ENCODE measurements at regions not wholly inside any gene's neighbourhood (a gene's known extent, or its start where the extent isn't known, plus 50 kb on each side); places are given as distances from the start of the nearest gene placed in this dataset.

DNA sequence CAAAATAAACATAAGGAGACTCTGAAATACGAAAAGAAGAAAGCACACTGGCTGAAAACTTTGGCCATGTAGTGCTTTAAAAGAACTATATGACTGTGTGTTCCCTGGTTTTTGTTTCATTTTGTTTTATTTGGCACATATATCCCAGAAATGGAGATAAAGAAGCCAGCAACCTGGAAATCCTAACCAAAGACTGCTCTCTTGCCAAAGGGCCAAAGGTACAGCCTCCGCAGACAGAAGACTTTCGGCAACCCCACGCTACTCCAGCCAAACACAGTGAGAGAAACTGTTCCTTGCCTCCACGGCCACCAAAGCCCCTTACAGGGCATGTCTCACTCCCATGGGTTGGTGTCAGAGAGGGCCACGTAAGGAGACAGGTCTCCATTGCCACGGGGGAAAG, 381.2 kb upstream of the NETO1 start:
- H4K20me1 ChIP-seq (ENCODE audit: control insufficient read depth, insufficient read depth): no peaks in the 10 kb centered on the region
- no peak for FAIRE-seq
- H3K79me2 ChIP-seq (ENCODE audit: control insufficient read depth, insufficient read depth, low read length): no peaks in the 10 kb centered on the region
- no peaks in the 10 kb centered on the region for H3K4me1 ChIP-seq (ENCODE audit: control insufficient read depth, insufficient read depth, low read length)
- no peak overlapping the region for H3K27ac ChIP-seq (ENCODE audit: control insufficient read depth, insufficient read depth)
- no peak overlapping the region for H3K4me2 ChIP-seq (ENCODE audit: control insufficient read depth, insufficient read depth)
- H3K27me3 ChIP-seq (replicated peaks in 1 of 2; ENCODE audit: control insufficient read depth in 2 of 2, insufficient read depth in 2 of 2, low read length in 1 of 2): no peaks in the 10 kb centered on the region
- BruUV-seq (replicated peaks): no TSS peak
- H2AFZ ChIP-seq (ENCODE audit: control insufficient read depth, low read depth, low read length): no peak overlapping the region
- DNase-seq (ENCODE audit: low read depth, low spot score): no peak
- H3K4me3 ChIP-seq: no peak overlapping the region
- no peak for ATAC-seq
- no peaks in the 10 kb centered on the region for H3K36me3 ChIP-seq (ENCODE audit: control insufficient read depth in 2 of 2, insufficient read depth in 2 of 2, low read length in 1 of 2)
- intact Hi-C loops (cut with micrococcal nuclease; ENCODE audit: unreplicated experiment) (no loop called here), in situ Hi-C loops (cut with MboI) (no loop called here)
- SMC1A ChIA-PET (ENCODE audit: uncharacterized antibody, unreplicated experiment): no interaction called here
- CTCF ChIA-PET: no interaction called here
- TF ChIP-seq PAX5 (IDR thresholded peaks at IDR 0.05; ENCODE audit: borderline replicate concordance, low read depth, low read length) (no peak), ATF7 (IDR thresholded peaks at IDR 0.05; ENCODE audit: low read depth) (no peak), SMAD1 (IDR thresholded peaks at IDR 0.05; ENCODE audit: low read depth, partially characterized antibody) (no peak), BMI1 (IDR thresholded peaks at IDR 0.05; ENCODE audit: borderline replicate concordance) (no peak), SIN3A (IDR thresholded peaks at IDR 0.05; ENCODE audit: low read depth, low read length) (no peak), TCF7 (IDR thresholded peaks at IDR 0.05; ENCODE audit: borderline replicate concordance) (no peak), STAT1 (conservative IDR thresholded peaks at IDR 0.05) (no peak), JUNB (IDR thresholded peaks at IDR 0.05) (no peak), SP1 (IDR thresholded peaks at IDR 0.05; ENCODE audit: low read depth, low read length) (no peak), ASH2L (IDR thresholded peaks at IDR 0.05; ENCODE audit: borderline replicate concordance, low read depth) (no peak), YBX1 (IDR thresholded peaks at IDR 0.05) (no peak), JUND (IDR thresholded peaks at IDR 0.05; ENCODE audit: low read depth, low read length) (no peak), NFXL1 (IDR thresholded peaks at IDR 0.05; ENCODE audit: borderline replicate concordance) (no peak), CEBPB (IDR thresholded peaks at IDR 0.05; ENCODE audit: borderline replicate concordance in 1 of 2, low read depth in 2 of 2, low read length in 2 of 2) (no peak)
- TF ChIP-seq, protein P1, sequence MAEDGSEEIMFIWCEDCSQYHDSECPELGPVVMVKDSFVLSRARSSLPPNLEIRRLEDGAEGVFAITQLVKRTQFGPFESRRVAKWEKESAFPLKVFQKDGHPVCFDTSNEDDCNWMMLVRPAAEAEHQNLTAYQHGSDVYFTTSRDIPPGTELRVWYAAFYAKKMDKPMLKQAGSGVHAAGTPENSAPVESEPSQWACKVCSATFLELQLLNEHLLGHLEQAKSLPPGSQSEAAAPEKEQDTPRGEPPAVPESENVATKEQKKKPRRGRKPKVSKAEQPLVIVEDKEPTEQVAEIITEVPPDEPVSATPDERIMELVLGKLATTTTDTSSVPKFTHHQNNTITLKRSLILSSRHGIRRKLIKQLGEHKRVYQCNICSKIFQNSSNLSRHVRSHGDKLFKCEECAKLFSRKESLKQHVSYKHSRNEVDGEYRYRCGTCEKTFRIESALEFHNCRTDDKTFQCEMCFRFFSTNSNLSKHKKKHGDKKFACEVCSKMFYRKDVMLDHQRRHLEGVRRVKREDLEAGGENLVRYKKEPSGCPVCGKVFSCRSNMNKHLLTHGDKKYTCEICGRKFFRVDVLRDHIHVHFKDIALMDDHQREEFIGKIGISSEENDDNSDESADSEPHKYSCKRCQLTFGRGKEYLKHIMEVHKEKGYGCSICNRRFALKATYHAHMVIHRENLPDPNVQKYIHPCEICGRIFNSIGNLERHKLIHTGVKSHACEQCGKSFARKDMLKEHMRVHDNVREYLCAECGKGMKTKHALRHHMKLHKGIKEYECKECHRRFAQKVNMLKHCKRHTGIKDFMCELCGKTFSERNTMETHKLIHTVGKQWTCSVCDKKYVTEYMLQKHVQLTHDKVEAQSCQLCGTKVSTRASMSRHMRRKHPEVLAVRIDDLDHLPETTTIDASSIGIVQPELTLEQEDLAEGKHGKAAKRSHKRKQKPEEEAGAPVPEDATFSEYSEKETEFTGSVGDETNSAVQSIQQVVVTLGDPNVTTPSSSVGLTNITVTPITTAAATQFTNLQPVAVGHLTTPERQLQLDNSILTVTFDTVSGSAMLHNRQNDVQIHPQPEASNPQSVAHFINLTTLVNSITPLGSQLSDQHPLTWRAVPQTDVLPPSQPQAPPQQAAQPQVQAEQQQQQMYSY (CRISPR knock-in tag; IDR thresholded peaks at IDR 0.05): no peak
- no peak overlapping the region for H3K9ac ChIP-seq (ENCODE audit: control insufficient read depth, insufficient read depth, low read length)
- RAD21 ChIA-PET (ENCODE audit: unreplicated experiment): no interaction called here
- POLR2A ChIA-PET: no interaction called here
- WGBS (ENCODE audit: insufficient coverage, insufficient replicate concordance, low lambda C conversion rate, missing lambda C conversion rate): 18% methylated on average over 7 of the region's 7 CpGs
- H3K9me3 ChIP-seq (replicated peaks; ENCODE audit: control insufficient read depth, insufficient read depth, low read length): no peaks in the 10 kb centered on the region
